Endodermal cell (in vitro differentiated cells): ENCODE measurements at regions not wholly inside any gene's neighbourhood (a gene's known extent, or its start where the extent isn't known, plus 50 kb on each side); places are given as distances from the start of the nearest gene placed in this dataset.
"Not testable (repeated sequence)": the region's sequence is repeated elsewhere in the genome, so short reads cannot be mapped to it uniquely, and the experiment has no call there.

Experiments used
- DNase-seq: peaks from one replicate; pipeline ENCODE4 v3.0.0-alpha.2; 2017
- H3K27ac ChIP-seq: 2 replicates; pipeline ENCODE4 v1.5.1; 2013; ENCODE audit warnings: mild to moderate bottlenecking, low read depth, low read length, moderate library complexity
- H3K27me3 ChIP-seq: 2 replicates; pipeline ENCODE4 v1.6.1; 2013; ENCODE audit warnings: mild to moderate bottlenecking, low read length, moderate library complexity; ENCODE audit not compliant: insufficient read depth, control insufficient read depth, poor library complexity, severe bottlenecking
- H3K36me3 ChIP-seq: 2 replicates; pipeline ENCODE4 v1.7.0; 2013; ENCODE audit warnings: mild to moderate bottlenecking, low read length, moderate library complexity; ENCODE audit not compliant: control insufficient read depth, insufficient read depth
- H3K4me1 ChIP-seq: one replicate; pipeline ENCODE4 v1.7.0; 2013; ENCODE audit warnings: low read length; ENCODE audit not compliant: control insufficient read depth, insufficient read depth
- H3K4me3 ChIP-seq: 2 replicates; pipeline ENCODE4 v1.5.1; 2013; ENCODE audit warnings: mild to moderate bottlenecking, low read length, moderate library complexity
- H3K9ac ChIP-seq: 2 replicates; pipeline ENCODE4 v1.6.1; 2013; ENCODE audit warnings: mild to moderate bottlenecking, low read length, moderate library complexity; ENCODE audit not compliant: poor library complexity, severe bottlenecking; ENCODE audit errors: extremely low read depth
- H3K9me3 ChIP-seq: 2 replicates; pipeline ENCODE4 v1.6.1; 2013; ENCODE audit warnings: mild to moderate bottlenecking, low read length, moderate library complexity; ENCODE audit not compliant: control insufficient read depth
- H3K27ac Mint-ChIP-seq: 2 replicates; pipeline ENCODE4 v1.8.0; 2020; ENCODE audit warnings: mixed read lengths
- H3K27me3 Mint-ChIP-seq: 2 replicates; pipeline ENCODE4 v1.8.0; 2021; ENCODE audit warnings: mild to moderate bottlenecking, mixed read lengths; ENCODE audit not compliant: insufficient read depth
- H3K36me3 Mint-ChIP-seq: 2 replicates; pipeline ENCODE4 v1.8.0; 2020; ENCODE audit warnings: low read depth, mixed read lengths
- H3K4me1 Mint-ChIP-seq: 2 replicates; pipeline ENCODE4 v1.8.0; 2020; ENCODE audit warnings: mixed read lengths
- H3K4me3 Mint-ChIP-seq: 2 replicates; pipeline ENCODE4 v1.8.0; 2020; ENCODE audit warnings: mild to moderate bottlenecking, moderate library complexity, mixed read lengths
- H3K9me3 Mint-ChIP-seq: 2 replicates; pipeline ENCODE4 v1.8.0; 2020; ENCODE audit warnings: mild to moderate bottlenecking, mixed read lengths
- CTCF ChIP-seq: fragments of 200-600 bp; sonication (generic); conservative IDR thresholded peaks from 2 replicates; pipeline ENCODE4 v1.5.0; 2021; ENCODE audit warnings: antibody characterized with exemption, mild to moderate bottlenecking
- WGBS, 2 experiments: methylation state at CpG; one replicate each; pipeline versions ENCODE4 v1.1.5 to v1.1.7; 2013; ENCODE audit warnings: missing lambda C conversion rate in 2 of 2, mixed read lengths in 1 of 2; ENCODE audit not compliant: insufficient coverage in 1 of 2, insufficient read length in 1 of 2; 5-methylcytosine and 5-hydroxymethylcytosine counted together

- H3K27ac Mint-ChIP-seq, result no peak overlapping the region
- no peak for TF ChIP-seq CTCF
These were observed 122.1 kb downstream of the ACAA2 start for GRCh38 chr18:49691177-49691608.

GRCh38 chr18:49690312-49690711 lies 123.0 kb downstream of the ACAA2 start:
- H3K27me3 ChIP-seq, result no peaks in the 10 kb centered on the region
- H3K36me3 Mint-ChIP-seq, result no peaks in the 10 kb centered on the region
- no peak for DNase-seq
- no peak overlapping the region for H3K9ac ChIP-seq
- peaks cover 26% of the 10 kb centered on the region for H3K4me1 Mint-ChIP-seq
- H3K27ac ChIP-seq, result no peak overlapping the region
- WGBS, 2 experiments, result 91 to 95% methylated on average over 2 to 3 of the region's 3 CpGs
- no peaks in the 10 kb centered on the region for H3K4me1 ChIP-seq
- no peaks in the 10 kb centered on the region for H3K9me3 ChIP-seq
- no peak for TF ChIP-seq CTCF
- H3K36me3 ChIP-seq, result no peaks in the 10 kb centered on the region
- no peaks in the 10 kb centered on the region for H3K9me3 Mint-ChIP-seq
- no peak overlapping the region for H3K4me3 Mint-ChIP-seq
- H3K27me3 Mint-ChIP-seq, result no peaks in the 10 kb centered on the region
- H3K27ac Mint-ChIP-seq, result no peak overlapping the region
- H3K4me3 ChIP-seq, result no peak overlapping the region

More at GRCh38 chr18:49691177-49691608, 122.1 kb downstream of the ACAA2 start:
- Mint-ChIP-seq H3K27me3 (no peaks in the 10 kb centered on the region), H3K4me3 (no peak overlapping the region), H3K4me1 (peaks cover 26% of the 10 kb centered on the region), H3K36me3 (no peaks in the 10 kb centered on the region), H3K9me3 (no peaks in the 10 kb centered on the region)
- DNase-seq, result no peak
- 89% methylated on average over 2 of the region's 2 CpGs; no CpG with 5 or more reads in 1 of the 2 experiments for WGBS, 2 experiments
- Histone ChIP-seq H3K27ac (no peak overlapping the region), H3K9me3 (no peaks in the 10 kb centered on the region), H3K36me3 (no peaks in the 10 kb centered on the region), H3K27me3 (no peaks in the 10 kb centered on the region), H3K4me1 (no peaks in the 10 kb centered on the region), H3K9ac (no peak overlapping the region), H3K4me3 (no peak overlapping the region)

- Mint-ChIP-seq H3K4me1 (peaks cover 12% of the 10 kb centered on the region), H3K27me3 (no peaks in the 10 kb centered on the region), H3K4me3 (no peak overlapping the region), H3K9me3 (peaks cover 2% of the 10 kb centered on the region), H3K36me3 (no peaks in the 10 kb centered on the region), H3K27ac (no peak overlapping the region)
- H3K27ac ChIP-seq, result no peak overlapping the region
- no peaks in the 10 kb centered on the region for H3K36me3 ChIP-seq
- H3K27me3 ChIP-seq, result no peaks in the 10 kb centered on the region
- no peak for TF ChIP-seq CTCF
- H3K9ac ChIP-seq, result no peak overlapping the region
- DNase-seq, result no peak
- no peaks in the 10 kb centered on the region for H3K9me3 ChIP-seq
- H3K4me3 ChIP-seq, result no peak overlapping the region
- 72 to 94% methylated on average over 6 of the region's 6 CpGs for WGBS, 2 experiments
- H3K4me1 ChIP-seq, result peaks cover 3% of the 10 kb centered on the region
These were observed 123.5 kb downstream of the LIPG start for GRCh38 chr18:49685231-49685942.

- H3K9me3 Mint-ChIP-seq, DNase-seq, H3K36me3 ChIP-seq, H3K4me3 ChIP-seq, H3K4me3 Mint-ChIP-seq, H3K9ac ChIP-seq, H3K9me3 ChIP-seq, H3K36me3 Mint-ChIP-seq, H3K27me3 ChIP-seq, H3K27ac Mint-ChIP-seq, H3K27me3 Mint-ChIP-seq, H3K4me1 ChIP-seq, H3K27ac ChIP-seq: not testable (repeated sequence)
- peaks cover 12% of the 10 kb centered on the region for H3K4me1 Mint-ChIP-seq
- 83 to 93% methylated on average over 1 to 3 of the region's 3 CpGs for WGBS, 2 experiments
These were observed 120.9 kb downstream of the LIPG start for GRCh38 chr18:49682803-49683190.
